ENCODE measurements at regions not wholly inside any gene's neighbourhood (a gene's known extent, or its start where the extent isn't known, plus 50 kb on each side); places are given as distances from the start of the nearest gene placed in this dataset.

- no peaks in the 10 kb centered on the region for H3K27me3 ChIP-seq
- no peaks in the 10 kb centered on the region for H3K9me3 ChIP-seq
- no peak for DNase-seq
- H3K36me3 ChIP-seq = no peaks in the 10 kb centered on the region
- intact Hi-C loops (cut with DNase I) = no loop called here
- no peak overlapping the region for H3K27ac ChIP-seq
- H3K4me1 ChIP-seq (ENCODE audit: insufficient read depth) = no peaks in the 10 kb centered on the region
- no peak for TF ChIP-seq CTCF (IDR thresholded peaks at IDR 0.05)
- TF ChIP-seq EP300 (IDR thresholded peaks at IDR 0.05) = no peak
- TF ChIP-seq POLR2A (IDR thresholded peaks at IDR 0.05) = no peak
- H3K4me3 ChIP-seq = no peak overlapping the region
These were observed 1398.0 kb upstream of the FLRT2 start for GRCh38 chr14:84131924-84132323.

DNA sequence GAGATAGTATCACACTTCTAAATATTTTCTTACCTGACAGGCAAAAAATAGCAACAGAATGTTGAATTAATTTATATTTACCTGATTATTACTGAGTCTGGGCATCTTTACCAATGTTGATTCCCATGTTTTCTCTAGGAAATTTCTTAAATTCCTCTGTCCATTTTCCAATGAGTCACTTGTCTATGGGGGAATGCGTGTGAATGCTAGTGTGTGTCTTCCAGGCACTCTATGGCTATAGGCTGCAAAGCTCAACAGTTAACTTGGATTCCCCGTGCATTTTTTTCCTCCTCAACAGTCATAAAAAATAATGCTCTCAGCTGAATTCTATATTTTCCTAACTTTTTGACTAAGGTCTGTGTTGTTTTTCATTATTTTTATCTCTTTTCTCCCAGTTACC, 1385.8 kb upstream of the FLRT2 start:
- WGBS, 3 donors = 71 to 95% (median 88%) methylated on average over 2 of the region's 2 CpGs
- no peaks in the 10 kb centered on the region for H3K4me1 ChIP-seq (ENCODE audit: insufficient read depth)
- intact Hi-C loops (cut with DNase I) = no loop called here
- H3K27me3 ChIP-seq = no peaks in the 10 kb centered on the region
- DNase-seq = no peak
- no peak for TF ChIP-seq EP300 (IDR thresholded peaks at IDR 0.05)
- TF ChIP-seq CTCF (IDR thresholded peaks at IDR 0.05) = no peak
- TF ChIP-seq POLR2A (IDR thresholded peaks at IDR 0.05) = no peak
- no peak overlapping the region for H3K4me3 ChIP-seq
- H3K36me3 ChIP-seq = no peaks in the 10 kb centered on the region
- H3K27ac ChIP-seq = no peak overlapping the region
- no peaks in the 10 kb centered on the region for H3K9me3 ChIP-seq

- intact Hi-C loops (cut with DNase I) = no loop called here
- Histone ChIP-seq H3K4me3 (no peak overlapping the region), H3K27me3 (no peaks in the 10 kb centered on the region), H3K9me3 (no peaks in the 10 kb centered on the region), H3K27ac (no peak overlapping the region), H3K4me1 (ENCODE audit: insufficient read depth) (no peaks in the 10 kb centered on the region), H3K36me3 (no peaks in the 10 kb centered on the region)
- TF ChIP-seq EP300 (IDR thresholded peaks at IDR 0.05) = no peak
- TF ChIP-seq POLR2A (IDR thresholded peaks at IDR 0.05) = no peak
- no peak for TF ChIP-seq CTCF (IDR thresholded peaks at IDR 0.05)
- no peak for DNase-seq
- 95 to 98% (median 96%) methylated on average over 14 of the region's 14 CpGs for WGBS, 3 donors
These were observed 1377.5 kb upstream of the FLRT2 start for GRCh38 chr14:84152452-84152851.

DNA sequence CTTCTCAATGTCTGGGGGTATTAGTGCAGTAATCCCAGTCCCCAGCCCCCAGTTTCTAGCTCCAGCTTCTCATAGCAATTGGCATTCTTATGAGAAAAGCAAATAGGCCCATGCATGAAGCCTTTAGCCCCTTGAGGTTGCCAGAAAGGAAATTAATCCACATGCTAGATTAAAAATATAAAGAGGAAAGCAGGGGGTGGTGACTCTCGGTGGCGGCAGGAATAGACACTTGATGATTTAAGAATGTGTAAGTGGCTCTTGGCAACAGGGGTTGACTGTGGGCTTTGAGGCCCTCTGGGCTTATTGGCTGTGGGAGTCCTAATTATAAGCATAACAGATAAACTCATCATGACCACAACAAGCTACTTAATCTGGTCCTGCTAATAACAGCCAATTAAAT, 1367.3 kb upstream of the FLRT2 start:
- Histone ChIP-seq H3K36me3 (no peaks in the 10 kb centered on the region), H3K4me3 (no peak overlapping the region), H3K4me1 (ENCODE audit: insufficient read depth) (no peaks in the 10 kb centered on the region), H3K27ac (no peak overlapping the region), H3K9me3 (no peaks in the 10 kb centered on the region), H3K27me3 (no peaks in the 10 kb centered on the region)
- no peak for DNase-seq
- intact Hi-C loops (cut with DNase I) = no loop called here
- 70 to 86% (median 82%) methylated on average over 2 of the region's 2 CpGs for WGBS, 3 donors
- TF ChIP-seq CTCF (IDR thresholded peaks at IDR 0.05) (no peak), EP300 (IDR thresholded peaks at IDR 0.05) (no peak), POLR2A (IDR thresholded peaks at IDR 0.05) (no peak)

- H3K27ac ChIP-seq = no peak overlapping the region
- H3K4me1 ChIP-seq (ENCODE audit: insufficient read depth) = no peaks in the 10 kb centered on the region
- H3K9me3 ChIP-seq = no peaks in the 10 kb centered on the region
- DNase-seq = no peak
- 67 to 71% (median 69%) methylated on average over 3 of the region's 3 CpGs for WGBS, 3 donors
- intact Hi-C loops (cut with DNase I) = no loop called here
- H3K36me3 ChIP-seq = no peaks in the 10 kb centered on the region
- H3K4me3 ChIP-seq = no peak overlapping the region
- no peaks in the 10 kb centered on the region for H3K27me3 ChIP-seq
- TF ChIP-seq CTCF (IDR thresholded peaks at IDR 0.05) = no peak
- TF ChIP-seq POLR2A (IDR thresholded peaks at IDR 0.05) = no peak
- TF ChIP-seq EP300 (IDR thresholded peaks at IDR 0.05) = no peak
These were observed 1362.9 kb upstream of the FLRT2 start for GRCh38 chr14:84167026-84167425.

All from ovary (tissue), 7 donors.